ENCODE measurements at regions not wholly inside any gene's neighbourhood (a gene's known extent, or its start where the extent isn't known, plus 50 kb on each side); places are given as distances from the start of the nearest gene placed in this dataset.

GRCh38 chr1:58250587-58250948, 296.0 kb downstream of the OMA1 start:
- H3K4me3 ChIP-seq (ENCODE audit: low read depth, low read length): no peak overlapping the region
- TF ChIP-seq CTCF (IDR thresholded peaks at IDR 0.05; ENCODE audit: borderline replicate concordance, insufficient read depth, low read depth, low read length): no peak

- no peak for TF ChIP-seq CTCF (IDR thresholded peaks at IDR 0.05; ENCODE audit: borderline replicate concordance, insufficient read depth, low read depth, low read length)
- H3K4me3 ChIP-seq (ENCODE audit: low read depth, low read length): peak overlapping the region; percentile 4
Observed at GRCh38 chr1:58249737-58250586, 296.6 kb downstream of the OMA1 start.

- no peak for TF ChIP-seq CTCF (IDR thresholded peaks at IDR 0.05; ENCODE audit: borderline replicate concordance, insufficient read depth, low read depth, low read length)
- no peak overlapping the region for H3K4me3 ChIP-seq (ENCODE audit: low read depth, low read length)
Observed at GRCh38 chr1:58249388-58249736, 297.2 kb downstream of the OMA1 start.

GRCh38 chr1:58248791-58249190, 297.7 kb downstream of the OMA1 start:
- no peak overlapping the region for H3K4me3 ChIP-seq (ENCODE audit: low read depth, low read length)

GRCh38 chr1:58248072-58248471, 298.5 kb downstream of the OMA1 start:
- no peak overlapping the region for H3K4me3 ChIP-seq (ENCODE audit: low read depth, low read length)
- no peak for TF ChIP-seq CTCF (IDR thresholded peaks at IDR 0.05; ENCODE audit: borderline replicate concordance, insufficient read depth, low read depth, low read length)

More at GRCh38 chr1:58248791-58249190, 297.7 kb downstream of the OMA1 start:
- TF ChIP-seq CTCF (IDR thresholded peaks at IDR 0.05; ENCODE audit: borderline replicate concordance, insufficient read depth, low read depth, low read length): no peak

GRCh38 chr1:58246549-58246948, 300.0 kb downstream of the OMA1 start:
- no peak for TF ChIP-seq CTCF (IDR thresholded peaks at IDR 0.05; ENCODE audit: borderline replicate concordance, insufficient read depth, low read depth, low read length)
- no peak overlapping the region for H3K4me3 ChIP-seq (ENCODE audit: low read depth, low read length)

- no peak overlapping the region for H3K4me3 ChIP-seq (ENCODE audit: low read depth, low read length)
- TF ChIP-seq CTCF (IDR thresholded peaks at IDR 0.05; ENCODE audit: borderline replicate concordance, insufficient read depth, low read depth, low read length): no peak
Observed at GRCh38 chr1:58244872-58245271, 301.7 kb downstream of the OMA1 start.
